Brain microvascular endothelial cell (primary cell): ENCODE measurements at regions not wholly inside any gene's neighbourhood (a gene's known extent, or its start where the extent isn't known, plus 50 kb on each side); places are given as distances from the start of the nearest gene placed in this dataset.

Source experiments
- DNase-seq: peaks from one replicate; pipeline ENCODE4 v3.0.0-alpha.2; 2020
- H3K27ac ChIP-seq: fragments of 250-450 bp; sonication (Bioruptor Pico); 2 replicates; pipeline ENCODE4 v1.5.1; 2020; ENCODE audit warnings: mild to moderate bottlenecking, moderate library complexity
- H3K27me3 ChIP-seq: fragments of 250-450 bp; sonication (Bioruptor Pico); replicated peaks from 2 replicates; pipeline ENCODE4 v1.5.1; 2020; ENCODE audit warnings: mild to moderate bottlenecking
- H3K36me3 ChIP-seq: fragments of 250-450 bp; sonication (Bioruptor Pico); replicated peaks from 2 replicates; pipeline ENCODE4 v1.5.1; 2020; ENCODE audit warnings: mild to moderate bottlenecking
- H3K4me3 ChIP-seq: 2 replicates; pipeline ENCODE4 v1.5.1; 2011; ENCODE audit warnings: low read depth, mild to moderate bottlenecking, control low read depth, low read length, moderate library complexity
- in situ Hi-C: cut with HindIII; loops from 2 replicates; pipeline ENCODE4 v1.10.0; 2017; ENCODE audit warnings: low sequenced_read_pairs, low pct_ligation_motif_present
- TF ChIP-seq, protein P1 (sequence below): IDR thresholded peaks from 2 replicates; pipeline ENCODE4 v1.5.1; 2011; ENCODE audit warnings: low read depth, mild to moderate bottlenecking, moderate library complexity, low read length, control low read depth, inconsistent platforms; ENCODE audit errors: missing control alignments

DNA sequence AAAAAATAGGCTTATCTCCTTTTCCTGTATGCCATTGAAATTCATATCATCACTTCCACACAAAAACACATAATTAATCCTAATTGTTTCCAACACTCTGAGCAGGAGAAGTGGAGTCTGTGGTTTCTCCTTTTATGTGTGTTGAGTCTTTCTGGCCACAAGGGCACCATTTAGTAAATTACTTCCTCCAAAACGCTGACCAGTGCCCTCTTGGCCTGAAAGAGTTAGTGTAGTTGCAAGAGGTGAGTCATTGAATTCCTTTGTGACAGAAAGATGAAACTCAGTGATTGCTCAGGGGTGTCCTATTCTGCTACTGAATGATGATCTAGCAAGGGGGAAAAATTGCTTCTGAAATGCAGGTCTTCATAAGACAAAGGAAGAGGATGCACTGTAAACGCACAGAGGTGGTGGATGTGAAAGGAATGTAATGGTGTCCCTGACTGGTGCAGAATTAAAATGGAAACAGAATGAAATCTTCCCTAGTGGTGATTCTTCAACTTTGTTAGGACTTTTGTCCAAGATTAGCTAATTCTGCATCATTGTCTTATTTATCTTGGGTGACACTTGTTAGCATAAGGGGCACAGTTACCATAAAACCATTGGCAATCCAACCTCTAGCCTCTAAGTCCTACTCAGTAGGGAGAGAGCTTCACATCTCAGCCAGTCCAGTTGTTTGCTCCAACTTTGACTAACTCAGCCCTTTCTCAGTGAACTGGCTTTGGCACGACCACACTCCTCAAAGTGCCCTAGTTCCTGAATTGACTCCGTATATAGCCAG lies 208.4 kb upstream of the NANOGP8 start:
- Histone ChIP-seq H3K36me3 (no peaks in the 10 kb centered on the region), H3K27me3 (no peaks in the 10 kb centered on the region), H3K27ac (no peak overlapping the region), H3K4me3 (no peak overlapping the region)
- TF ChIP-seq, protein P1, sequence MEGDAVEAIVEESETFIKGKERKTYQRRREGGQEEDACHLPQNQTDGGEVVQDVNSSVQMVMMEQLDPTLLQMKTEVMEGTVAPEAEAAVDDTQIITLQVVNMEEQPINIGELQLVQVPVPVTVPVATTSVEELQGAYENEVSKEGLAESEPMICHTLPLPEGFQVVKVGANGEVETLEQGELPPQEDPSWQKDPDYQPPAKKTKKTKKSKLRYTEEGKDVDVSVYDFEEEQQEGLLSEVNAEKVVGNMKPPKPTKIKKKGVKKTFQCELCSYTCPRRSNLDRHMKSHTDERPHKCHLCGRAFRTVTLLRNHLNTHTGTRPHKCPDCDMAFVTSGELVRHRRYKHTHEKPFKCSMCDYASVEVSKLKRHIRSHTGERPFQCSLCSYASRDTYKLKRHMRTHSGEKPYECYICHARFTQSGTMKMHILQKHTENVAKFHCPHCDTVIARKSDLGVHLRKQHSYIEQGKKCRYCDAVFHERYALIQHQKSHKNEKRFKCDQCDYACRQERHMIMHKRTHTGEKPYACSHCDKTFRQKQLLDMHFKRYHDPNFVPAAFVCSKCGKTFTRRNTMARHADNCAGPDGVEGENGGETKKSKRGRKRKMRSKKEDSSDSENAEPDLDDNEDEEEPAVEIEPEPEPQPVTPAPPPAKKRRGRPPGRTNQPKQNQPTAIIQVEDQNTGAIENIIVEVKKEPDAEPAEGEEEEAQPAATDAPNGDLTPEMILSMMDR: peak; percentile 57
- in situ Hi-C loops: loop anchor here (25.0 kb wide), 1 partner anchor 194 kb away; no protein-coding TSS in a partner anchor
- peak; percentile 54 for DNase-seq

DNA sequence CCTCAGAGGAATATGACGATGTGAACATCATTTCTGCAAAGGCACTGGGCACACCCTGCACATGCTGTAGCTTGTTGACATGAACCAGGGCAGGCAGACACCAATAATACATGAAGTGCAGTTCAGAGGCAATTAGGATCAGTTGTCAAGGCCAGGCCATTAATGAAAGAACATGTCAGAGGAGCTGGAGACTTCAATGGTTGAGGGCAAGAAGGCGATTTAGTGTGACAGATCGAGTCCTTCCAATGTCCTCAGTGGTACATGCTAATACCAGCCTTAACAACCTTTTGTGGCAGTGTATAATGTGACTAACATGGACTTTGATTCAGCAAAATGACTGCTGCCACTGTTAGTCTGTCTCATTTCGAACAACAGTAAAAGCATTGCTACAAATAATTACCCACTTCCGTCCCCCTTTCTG lies 205.2 kb upstream of the NANOGP8 start:
- no peak for DNase-seq
- H3K27ac ChIP-seq: no peak overlapping the region
- H3K27me3 ChIP-seq: no peaks in the 10 kb centered on the region
- no peaks in the 10 kb centered on the region for H3K36me3 ChIP-seq
- TF ChIP-seq, protein P1: no peak
- in situ Hi-C loops: loop anchor here (25.0 kb wide), 1 partner anchor 197 kb away; no protein-coding TSS in a partner anchor
- no peak overlapping the region for H3K4me3 ChIP-seq

DNA sequence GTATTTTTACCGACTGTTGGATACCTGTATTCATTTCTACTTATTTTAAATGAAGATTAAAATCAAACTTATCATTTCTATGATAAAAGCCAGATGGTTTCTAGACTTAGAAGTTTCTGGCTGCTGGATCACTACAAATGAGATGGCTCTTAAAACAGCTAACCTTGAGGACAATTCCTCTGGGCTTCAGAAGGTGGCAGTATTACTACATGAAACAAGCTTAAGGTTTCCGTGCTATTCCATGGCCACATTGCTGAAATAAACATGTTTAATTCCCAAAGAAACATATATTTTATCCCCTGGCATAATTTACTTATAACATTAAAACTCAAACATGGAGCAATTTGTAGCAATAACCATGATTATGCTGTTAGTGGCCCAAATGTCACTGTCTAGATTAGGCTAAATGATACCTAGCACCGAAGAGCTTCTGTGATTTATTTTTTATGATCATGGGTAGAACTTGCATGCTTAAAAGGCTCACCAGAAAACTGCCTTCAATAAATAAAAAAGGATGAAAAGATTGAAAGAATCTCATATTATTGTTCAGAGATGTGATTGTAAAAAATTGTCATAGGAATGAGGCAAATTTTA lies 204.0 kb upstream of the NANOGP8 start:
- in situ Hi-C loops: loop anchor here (25.0 kb wide), 1 partner anchor 198 kb away; no protein-coding TSS in a partner anchor
- H3K4me3 ChIP-seq: no peak overlapping the region
- DNase-seq: peak; percentile 54
- H3K27me3 ChIP-seq: no peaks in the 10 kb centered on the region
- no peak overlapping the region for H3K27ac ChIP-seq
- TF ChIP-seq, protein P1: peak; percentile 77
- H3K36me3 ChIP-seq: no peaks in the 10 kb centered on the region

DNA sequence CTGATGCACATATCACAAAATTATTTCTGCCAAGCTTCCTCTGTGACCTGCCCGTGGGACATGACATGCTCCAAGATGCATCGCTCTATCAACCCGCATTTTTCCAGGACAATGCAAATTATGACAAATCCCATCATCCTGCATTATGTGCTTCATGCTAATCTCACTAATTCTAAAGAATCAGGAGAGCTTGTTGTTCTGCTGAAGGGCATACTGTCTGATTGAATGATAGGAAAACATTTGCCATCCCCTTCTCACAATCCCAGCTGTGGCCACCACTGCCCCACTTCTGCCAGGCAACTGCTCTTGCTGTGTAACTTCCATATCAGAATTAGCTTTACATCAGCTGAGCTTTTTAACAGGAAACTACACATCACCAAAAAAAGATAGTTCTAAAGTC lies 203.5 kb upstream of the NANOGP8 start:
- no peak for DNase-seq
- no peaks in the 10 kb centered on the region for H3K27me3 ChIP-seq
- TF ChIP-seq, protein P1: no peak
- H3K4me3 ChIP-seq: no peak overlapping the region
- no peaks in the 10 kb centered on the region for H3K36me3 ChIP-seq
- no peak overlapping the region for H3K27ac ChIP-seq
- in situ Hi-C loops: loop anchor here (25.0 kb wide), 1 partner anchor 199 kb away; no protein-coding TSS in a partner anchor

DNA sequence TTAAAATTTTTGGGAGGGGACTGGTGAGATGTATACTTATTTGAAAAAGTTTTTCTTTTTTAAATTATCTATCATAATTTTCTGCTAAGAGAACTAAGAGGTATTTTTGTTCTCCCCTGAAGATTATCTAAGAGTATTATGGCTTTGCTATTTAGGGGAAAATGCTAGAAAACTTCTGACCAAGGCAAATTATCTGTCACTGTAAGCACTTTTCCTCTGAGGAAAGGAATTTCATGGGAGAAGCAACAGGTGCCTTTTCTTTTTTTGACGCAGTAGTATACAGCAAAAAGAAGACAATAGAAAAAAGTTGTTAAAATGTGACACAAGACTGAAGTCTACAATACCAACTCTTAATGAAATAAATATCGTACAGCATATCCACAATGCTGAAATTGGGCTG lies 201.6 kb upstream of the NANOGP8 start:
- in situ Hi-C loops: loop anchor here (25.0 kb wide), 1 partner anchor 201 kb away; no protein-coding TSS in a partner anchor

More for the DNA sequence above, 201.6 kb upstream of the NANOGP8 start:
- Histone ChIP-seq H3K36me3 (no peaks in the 10 kb centered on the region), H3K27me3 (no peaks in the 10 kb centered on the region), H3K4me3 (no peak overlapping the region), H3K27ac (no peak overlapping the region)
- TF ChIP-seq, protein P1: no peak
- DNase-seq: no peak
